Dedifferentiated amniotic fluid mesenchymal stem cell (primary cell): ENCODE measurements at regions not wholly inside any gene's neighbourhood (a gene's known extent, or its start where the extent isn't known, plus 50 kb on each side); places are given as distances from the start of the nearest gene placed in this dataset.
"Not testable (repeated sequence)": the region's sequence is repeated elsewhere in the genome, so short reads cannot be mapped to it uniquely, and the experiment has no call there.

Source experiments
- DNase-seq: peaks from one replicate; pipeline ENCODE4 v3.0.0-alpha.2; 2016; ENCODE audit errors: extremely low spot score

DNA sequence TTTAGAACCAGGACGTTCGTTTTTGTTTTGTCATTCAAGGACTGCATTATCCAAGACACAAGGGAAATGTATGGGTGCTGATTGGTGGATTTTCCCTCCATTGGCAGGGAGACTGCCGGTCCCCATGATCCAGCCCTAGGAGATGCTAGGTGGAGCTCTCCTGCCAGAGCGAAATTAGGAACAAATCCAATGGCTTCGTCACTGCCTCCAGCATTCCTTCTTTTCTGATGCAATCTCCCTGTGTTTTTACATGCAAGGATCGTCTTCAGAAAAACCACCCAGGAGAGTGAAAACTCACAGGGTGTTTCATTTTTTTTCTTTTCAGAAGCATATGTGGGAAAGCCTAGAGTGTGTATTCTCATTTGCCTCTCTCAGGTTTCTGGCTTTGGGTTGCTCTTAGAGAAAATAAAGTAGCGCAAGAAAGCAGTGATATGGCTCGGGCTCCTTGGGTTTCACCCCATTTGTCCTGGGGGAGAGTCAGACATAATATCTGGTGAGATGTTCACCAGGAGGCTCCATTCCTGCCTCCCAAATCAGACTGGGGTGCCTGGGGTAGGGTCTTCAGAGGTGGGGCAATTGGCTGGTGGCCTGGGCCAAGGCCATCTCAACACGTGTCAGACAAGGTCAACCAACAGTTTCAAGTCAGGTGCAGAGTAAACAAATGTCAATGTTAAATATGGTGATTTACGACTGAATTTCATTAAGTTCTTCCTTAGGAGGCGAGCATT, 450.9 kb upstream of the MKI67 start:
- DNase-seq = no peak

DNA sequence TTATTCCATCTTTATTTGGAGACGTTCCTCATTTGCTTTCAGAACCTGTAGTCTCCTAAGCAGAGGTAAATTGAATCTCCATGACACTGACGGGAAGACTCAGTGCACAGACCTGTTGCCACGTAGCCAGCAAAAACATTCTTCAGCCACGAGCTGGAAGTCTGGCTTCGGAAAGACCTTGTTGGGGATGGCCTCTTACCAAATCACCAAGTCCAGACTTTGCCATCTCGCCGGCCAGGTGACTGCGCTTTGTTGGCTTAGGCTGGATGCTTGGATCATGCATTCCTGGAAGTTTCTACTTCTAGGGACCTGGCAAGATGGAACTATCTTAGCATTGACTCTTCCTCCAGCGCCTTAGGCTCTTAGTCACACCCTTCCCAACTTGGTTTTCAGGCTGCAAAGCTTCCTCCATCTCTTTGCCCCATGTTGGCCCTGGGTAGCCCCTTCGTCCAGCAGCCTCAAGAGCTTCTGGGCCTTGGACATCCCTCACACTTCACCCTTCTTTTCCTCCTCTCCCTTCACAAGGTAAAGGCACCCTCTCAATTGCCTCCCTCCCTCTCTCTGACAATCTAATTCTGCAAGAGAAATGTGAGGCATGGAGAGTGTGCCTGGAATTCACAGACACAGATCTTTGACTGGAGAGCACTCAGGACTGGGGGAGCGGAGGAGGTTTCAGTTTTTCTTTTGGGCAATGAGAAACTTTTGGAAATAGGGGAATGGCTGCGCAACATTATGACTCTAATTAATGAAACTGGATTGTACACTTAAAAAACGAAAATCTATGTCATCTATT, 451.9 kb upstream of the MKI67 start:
- no peak for DNase-seq

DNA sequence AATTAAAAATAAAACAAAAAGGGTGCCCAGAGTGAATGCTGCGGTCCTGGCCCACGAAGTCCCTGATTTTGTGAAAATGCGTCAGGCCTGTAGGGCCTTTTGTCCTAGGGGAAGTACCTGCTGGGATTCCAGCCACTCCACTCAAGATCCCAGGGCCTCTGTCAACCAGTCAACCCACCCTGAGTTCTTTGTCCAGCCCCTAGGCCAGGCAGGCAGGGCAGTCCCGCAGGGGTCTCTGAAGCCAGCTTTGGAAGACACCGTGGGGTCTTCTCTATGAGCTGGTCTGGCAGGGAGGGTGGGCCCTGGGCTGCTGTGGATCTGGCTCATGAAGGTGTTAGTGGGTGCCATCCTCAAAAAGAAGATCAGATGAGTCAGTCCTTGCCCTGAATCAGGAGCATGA, 452.5 kb upstream of the MKI67 start:
- DNase-seq = no peak

DNA sequence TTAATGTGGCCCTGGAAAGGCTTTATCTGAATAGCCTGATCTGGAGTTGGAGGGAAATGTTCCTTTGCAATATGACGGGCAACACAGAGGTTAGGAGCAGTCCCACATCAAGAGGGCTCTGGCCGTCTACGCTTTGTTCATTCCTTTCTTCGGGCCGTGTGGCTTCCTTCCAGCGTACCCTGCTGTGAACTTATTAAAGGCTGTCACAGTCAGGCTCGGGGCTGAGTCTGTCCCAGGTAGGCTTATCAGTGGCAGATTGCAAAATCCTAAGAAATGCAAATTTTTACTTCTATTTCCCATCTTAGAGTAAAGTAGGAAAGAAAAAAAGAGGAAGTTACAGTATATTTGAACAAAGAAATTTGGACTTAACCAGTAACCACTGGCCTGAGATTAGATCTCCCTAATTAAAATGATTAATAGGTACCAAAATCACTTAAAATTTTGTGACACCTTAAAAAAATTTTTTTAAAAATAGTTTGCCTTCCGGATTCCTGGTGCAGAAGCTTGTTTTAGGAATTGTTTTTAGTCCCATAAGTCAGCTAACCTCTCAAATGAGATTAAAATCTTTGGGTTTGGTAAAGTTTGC, 453.1 kb upstream of the MKI67 start:
- DNase-seq = no peak

DNA sequence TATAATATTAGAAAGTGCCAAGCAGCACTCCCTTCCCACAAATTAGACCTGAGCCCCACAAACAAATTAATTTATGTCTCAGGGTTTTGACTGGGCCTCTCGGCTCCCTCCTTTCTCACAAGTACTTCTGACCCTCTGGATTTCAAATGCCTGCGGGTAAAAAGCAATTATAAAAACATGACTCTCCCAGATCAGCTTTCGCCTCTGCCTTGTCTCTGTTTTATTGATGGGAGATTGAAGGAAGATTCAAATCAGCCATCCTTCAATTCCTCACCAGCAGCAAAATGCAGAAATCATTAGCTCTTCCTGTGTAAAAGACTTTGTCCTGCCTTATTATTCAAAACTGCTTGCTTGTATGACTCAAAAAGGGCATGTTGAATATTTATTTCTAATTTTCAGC, 453.7 kb upstream of the MKI67 start:
- no peak for DNase-seq

DNA sequence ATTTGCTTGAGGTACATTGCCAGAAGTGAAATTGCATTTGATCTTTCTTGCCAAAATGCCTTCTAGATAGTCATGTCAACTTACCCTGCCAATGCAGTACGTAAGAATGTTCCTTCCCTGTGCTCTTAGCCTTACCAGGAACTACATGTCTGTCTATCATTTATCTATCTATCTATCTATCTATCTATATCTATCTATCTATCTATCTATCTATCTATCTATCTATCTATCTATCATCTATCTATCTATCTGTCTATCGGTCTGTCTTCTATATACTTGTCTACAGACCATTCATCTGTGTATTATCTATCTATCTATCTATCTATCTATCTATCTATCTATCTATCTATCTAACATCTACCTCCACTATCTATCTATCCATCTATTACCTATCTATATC, 456.9 kb upstream of the MKI67 start:
- DNase-seq = not testable (repeated sequence)

DNA sequence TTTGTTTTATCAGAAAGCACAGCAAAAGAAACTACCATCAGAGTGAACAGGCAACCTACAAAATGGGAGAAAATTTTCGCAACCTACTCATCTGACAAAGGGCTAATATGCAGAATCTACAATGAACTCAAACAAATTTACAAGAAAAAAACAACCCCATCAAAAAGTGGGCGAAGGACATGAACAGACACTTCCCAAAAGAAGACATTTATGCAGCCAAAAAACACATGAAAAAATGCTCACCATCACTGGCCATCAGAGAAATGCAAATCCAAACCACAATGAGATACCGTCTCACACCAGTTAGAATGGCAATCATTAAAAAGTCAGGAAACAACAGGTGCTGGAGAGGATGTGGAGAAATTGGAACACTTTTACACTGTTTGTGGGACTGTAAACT, 460.4 kb upstream of the MKI67 start:
- not testable (repeated sequence) for DNase-seq

DNA sequence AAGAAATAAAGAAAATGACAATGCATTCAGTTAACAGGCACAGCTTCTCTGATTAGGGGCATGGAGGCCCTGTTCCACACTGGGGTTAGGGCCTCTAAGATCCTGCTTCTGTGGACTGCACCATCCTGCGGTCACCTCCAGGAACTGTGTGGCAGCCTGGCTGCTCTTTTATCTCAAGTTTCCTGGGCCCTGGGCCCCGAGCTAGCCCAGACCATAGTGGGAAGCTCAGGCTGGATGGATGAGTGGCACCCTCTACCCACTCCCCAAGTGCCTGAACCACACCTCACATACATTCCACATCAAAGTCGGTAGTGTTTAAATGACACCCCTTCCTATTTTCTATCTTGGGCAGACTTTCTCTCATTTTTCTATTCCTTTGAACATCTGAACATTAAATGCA, 461.5 kb upstream of the MKI67 start:
- no peak for DNase-seq

DNA sequence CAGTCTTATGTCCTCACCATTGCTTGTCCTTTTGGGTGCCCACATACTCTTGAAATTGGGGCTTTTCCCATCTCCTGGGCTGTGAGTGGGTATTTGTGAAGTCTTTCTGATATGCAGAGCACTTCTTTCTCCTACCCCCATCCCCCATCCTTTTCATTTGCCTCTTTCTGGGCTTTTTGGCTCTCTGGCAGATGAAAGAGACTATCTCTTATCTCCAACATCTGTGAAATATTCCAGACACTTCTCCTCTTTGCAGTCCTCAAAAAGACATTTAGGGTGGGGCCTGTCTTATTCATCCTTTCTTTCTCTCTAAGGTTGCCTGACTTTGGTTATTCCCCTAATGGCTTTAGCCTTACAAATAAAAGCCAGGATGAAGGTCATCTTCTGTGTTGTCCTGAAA, 462.2 kb upstream of the MKI67 start:
- no peak for DNase-seq

DNA sequence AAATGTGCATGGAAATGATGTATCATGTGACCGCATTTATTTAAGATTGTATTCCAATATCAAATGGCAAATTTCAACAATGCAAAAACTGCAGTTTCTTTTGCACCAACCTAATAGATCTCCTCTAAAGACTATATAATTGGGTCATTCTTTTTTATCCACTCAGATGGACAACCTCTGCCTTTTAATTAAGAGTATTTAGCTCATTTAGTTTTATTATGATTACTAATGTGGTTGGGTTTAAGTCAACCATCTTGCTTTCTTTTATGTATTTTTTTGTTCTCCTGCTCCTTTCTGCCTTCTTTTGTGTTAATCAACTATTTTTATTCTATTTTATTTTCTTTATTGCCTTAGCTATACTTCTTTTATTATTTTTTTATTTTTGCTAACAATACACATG, 468.5 kb upstream of the MKI67 start:
- no peak for DNase-seq

DNA sequence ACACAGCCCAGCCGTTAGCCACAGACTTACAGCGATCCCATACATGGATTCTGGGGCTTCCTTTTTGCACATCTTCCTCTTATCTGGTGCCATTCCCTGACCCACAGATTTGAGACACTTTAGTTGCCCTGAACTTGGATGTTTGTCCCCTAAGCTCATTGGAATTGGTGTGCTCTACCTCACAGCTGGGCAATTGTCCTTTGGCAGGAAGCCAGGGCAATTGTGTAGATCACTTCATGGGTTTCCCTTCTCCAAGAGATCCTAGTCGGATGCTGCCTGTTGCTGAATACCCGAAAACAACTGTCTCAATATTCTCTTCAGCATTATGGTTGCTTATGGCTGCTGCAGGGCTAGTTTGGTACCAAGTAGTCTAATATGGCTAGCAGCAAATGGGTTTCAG, 470.7 kb upstream of the MKI67 start:
- DNase-seq = no peak

DNA sequence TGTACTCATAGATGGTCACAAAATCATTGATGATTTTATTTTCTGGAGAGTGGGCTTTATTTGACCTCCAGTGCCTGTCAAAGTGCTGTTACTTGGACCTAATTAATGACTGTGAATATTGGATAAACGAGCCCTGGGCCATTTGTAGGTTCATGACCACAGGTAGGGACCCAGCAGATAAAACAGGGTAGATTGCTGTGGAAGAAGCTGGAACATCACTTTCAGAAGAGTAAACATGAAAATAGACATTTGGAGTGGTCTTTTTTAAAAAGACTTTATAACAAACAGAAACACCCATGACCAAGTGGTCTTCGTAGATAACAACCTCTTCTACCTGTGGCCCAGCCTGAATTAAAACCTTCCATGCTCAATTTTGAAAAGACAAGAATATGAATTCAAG, 472.8 kb upstream of the MKI67 start:
- no peak for DNase-seq

DNA sequence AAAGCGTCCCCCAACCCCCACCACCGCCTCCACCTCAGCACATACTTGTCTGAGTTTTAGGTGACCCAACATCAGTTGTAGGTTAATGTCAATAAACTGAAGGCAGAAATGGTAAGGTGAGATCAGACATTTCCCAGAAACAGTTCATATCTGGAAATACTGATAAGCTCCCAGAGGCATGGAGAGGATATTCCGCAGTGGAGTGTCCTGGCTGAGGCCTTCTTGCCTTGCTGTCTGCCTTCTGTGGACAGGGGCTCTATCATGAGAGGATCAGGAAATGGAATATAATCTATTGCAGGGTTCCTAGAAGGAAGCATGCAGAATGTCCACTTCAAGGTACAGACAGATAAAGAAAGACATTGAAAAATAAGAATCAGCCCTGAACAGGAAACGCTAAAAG, 473.3 kb upstream of the MKI67 start:
- DNase-seq = no peak

DNA sequence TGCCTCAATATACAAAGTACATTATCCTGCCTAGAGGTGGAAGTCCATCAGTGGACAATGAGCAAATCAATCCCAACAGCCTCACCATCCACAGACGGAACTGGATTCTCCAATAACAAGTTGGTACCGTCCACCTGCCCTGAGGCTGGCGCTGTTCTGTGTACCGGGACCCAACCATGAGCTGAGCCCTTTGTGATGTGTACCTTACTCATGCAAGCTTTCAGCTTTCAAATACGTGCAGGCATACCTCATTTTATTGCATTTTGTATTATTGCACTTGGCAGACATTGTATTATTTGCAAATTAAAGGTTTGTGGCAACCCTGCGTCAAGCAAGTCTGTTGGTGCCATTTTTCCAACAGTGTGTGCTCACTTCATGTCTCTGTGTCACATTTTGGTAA, 476.0 kb upstream of the MKI67 start:
- no peak for DNase-seq

DNA sequence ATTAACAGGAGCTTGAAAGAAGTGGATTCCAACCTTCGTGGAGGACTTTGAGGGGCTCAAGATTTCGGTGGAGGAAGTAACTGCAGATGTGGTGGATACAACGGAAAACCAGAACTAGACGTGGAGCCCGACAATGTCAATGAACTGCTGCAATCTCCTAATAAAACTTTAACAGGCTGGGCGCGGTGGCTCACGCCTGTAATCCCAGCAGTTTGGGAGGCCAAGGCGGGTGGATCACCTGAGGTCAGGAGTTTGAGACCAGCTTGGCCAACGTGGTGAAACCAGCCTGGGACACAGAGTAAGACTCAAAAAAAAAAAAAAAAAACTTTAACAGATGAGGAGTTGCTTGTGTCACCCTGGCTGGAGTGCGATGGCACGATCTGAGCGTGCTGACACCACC, 477.8 kb upstream of the MKI67 start:
- DNase-seq = no peak

DNA sequence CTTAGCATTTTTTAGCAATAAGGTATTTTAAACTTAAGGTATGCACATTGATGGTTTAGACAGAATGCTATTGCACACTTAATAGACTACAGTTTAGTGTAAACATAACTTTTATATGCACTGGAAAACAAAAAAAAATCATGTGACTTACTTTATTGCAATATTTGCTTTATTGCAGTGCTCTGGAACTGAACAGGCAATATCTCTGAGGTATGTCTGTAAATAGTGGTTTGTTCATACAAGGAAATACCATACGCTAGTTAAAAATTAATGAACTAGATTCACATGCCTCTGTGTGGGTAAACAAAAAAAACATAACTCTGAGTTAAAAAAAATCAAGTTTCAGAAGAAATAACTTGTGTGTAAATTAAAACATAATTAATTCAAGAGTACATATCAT, 479.0 kb upstream of the MKI67 start:
- DNase-seq = no peak

DNA sequence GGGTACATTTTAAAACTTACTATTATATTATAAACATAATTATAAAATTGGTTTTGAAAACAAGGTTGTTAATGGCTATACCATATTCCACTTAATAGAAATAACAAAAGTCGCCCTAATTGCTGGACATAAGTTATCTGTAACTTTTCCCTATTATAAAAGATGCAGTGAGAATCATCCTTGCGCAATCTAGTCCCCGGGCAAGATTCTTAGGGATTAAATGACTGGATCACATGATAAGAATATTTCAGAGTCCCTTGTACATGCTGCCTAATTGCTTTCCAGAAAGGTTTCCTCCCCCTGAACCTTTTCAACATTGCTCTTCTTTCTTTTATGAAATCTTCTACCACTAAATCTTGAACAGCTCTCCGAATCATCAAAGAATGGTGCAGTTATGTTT, 479.8 kb upstream of the MKI67 start:
- DNase-seq = no peak

DNA sequence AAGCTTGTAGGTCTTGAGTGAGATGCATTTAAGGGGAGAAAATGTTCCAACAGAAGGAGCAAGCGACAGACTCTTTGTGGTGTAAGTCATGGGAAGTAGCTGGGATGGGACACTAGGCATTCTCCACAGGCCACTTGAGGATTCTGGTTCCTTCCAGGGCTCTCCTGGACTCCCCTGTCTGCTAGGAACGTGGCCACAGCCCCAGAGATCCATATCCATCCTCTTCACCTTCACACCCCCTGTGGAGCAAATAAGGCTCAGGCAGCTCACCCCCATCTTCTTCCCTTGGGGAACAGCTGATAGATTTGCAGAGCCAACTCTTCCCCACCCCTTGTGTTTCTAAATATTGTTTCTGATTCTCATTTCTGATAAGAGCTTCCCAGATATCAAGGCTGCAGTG, 482.6 kb upstream of the MKI67 start:
- DNase-seq = no peak

DNA sequence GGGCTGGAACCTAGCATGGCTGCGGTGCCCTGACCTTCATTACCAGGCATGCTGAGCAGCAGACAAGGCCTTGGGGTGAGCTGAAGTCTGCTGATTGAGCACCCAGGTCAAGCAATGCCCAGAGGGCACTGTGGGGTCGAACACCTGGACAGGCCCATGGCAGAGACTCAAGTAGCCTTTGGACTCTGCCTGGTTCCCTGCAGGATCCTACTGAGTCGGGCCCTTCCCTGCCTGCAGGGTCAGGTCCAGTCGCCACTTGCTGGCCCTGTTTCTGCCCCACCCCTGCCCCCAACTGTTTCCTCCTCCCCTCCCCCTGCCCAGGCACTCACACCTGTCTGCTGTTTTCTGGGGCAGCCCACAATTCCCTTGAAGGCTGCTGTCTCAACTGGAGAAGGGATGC, 483.2 kb upstream of the MKI67 start:
- DNase-seq = no peak

DNA sequence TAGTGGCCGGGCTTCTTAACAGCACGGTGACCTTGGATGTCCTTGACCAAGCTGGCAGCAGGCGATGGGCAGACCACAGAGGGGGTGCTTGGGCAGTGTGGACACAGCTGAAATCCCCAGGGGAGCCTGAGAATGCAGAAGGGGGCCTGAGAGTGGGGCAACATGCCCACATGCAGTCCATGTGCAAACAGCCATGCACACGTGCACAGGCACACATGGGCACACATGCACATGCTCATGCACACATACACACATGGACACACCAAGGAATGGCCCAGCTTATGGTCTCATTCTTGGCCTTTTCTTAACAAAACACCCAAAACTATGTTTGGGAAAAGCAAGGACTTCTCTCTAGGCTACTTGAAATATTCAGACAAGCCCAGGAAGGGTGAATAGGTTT, 483.9 kb upstream of the MKI67 start:
- no peak for DNase-seq

DNA sequence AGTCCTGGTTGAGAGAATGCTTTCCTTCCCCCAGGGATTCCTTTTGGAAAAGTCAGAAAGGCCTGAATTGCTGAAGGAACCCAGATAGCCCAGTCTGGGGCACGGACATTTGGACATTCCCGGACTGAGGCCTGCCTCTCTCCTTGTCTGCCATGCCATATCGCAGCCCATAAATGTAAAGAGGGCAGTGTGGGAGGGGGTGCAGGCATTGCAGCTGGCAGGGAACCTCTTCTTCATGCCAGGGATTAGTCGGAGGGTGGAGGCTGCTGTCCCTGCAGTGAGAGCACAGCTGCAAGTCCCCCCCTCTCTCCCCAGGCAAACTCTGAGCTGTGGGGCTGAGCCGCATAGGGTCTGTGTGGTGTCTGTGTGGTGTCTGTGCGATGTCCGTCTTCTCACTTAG, 486.0 kb upstream of the MKI67 start:
- DNase-seq = no peak

DNA sequence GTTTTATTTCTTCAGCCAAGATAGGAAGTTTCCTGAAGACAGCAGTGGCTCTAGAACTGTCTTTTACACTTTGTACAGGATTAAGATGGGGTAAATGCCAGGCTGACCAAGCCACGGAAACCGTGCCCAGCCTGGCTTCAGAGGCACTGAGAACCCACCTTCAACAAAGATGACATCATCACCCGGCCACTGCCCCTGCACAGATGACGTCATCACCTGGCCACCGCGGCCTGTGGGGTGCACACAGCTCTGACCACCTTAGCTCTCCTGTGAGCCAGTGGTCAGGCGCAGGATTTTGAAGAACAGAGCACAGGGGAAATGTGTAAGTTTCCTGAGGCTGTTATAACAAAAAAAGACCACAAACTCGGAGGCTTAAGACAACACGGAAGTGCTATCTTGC, 486.4 kb upstream of the MKI67 start:
- DNase-seq = no peak

DNA sequence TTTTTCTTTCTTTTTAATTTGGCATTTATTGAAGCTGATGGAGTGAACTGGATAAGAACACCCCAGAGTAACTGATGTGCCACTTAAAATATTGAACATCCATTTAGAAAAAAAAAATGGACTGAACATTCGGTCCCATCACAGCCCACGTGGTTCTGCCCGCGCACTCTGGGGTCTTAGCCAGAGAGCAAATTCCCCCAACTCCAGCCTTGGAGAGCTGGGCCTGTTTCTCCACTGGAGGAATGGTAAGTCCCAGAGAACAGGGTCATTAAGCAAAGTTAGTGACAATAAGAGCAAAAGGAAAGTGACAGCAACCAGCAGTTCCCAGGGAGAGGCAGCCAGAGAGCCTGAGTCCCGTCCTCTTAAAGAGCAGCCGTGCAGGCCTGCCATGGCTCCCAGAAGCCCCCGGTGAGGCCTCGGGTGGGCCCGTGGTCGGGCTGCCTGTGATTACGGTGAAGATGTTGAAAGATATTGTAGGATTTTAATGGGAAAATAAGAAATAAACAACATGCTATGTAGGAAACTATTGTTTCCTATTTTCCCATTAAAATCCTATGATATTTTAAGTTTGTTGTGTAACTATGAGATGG, 487.9 kb upstream of the MKI67 start:
- no peak for DNase-seq
